Activated naive CD8-positive, alpha-beta T cell treated with anti-CD3 and anti-CD28 coated beads, Interleukin-2, amount 50 U/mL, for 16 hours (primary cell): ENCODE measurements at regions not wholly inside any gene's neighbourhood (a gene's known extent, or its start where the extent isn't known, plus 50 kb on each side); places are given as distances from the start of the nearest gene placed in this dataset.
"Not testable (repeated sequence)": the region's sequence is repeated elsewhere in the genome, so short reads cannot be mapped to it uniquely, and the experiment has no call there.

Experiments
- DNase-seq: peaks from one replicate; pipeline ENCODE4 v3.0.0-alpha.2; 2020; ENCODE audit warnings: low read depth, low spot score

GRCh38 chr2:193222454-193222853 lies 1027.7 kb upstream of the TMEFF2 start:
- no peak for DNase-seq

GRCh38 chr2:193219413-193219812 lies 1024.7 kb upstream of the TMEFF2 start:
- DNase-seq = no peak

GRCh38 chr2:193201583-193201982 lies 1006.9 kb upstream of the TMEFF2 start:
- DNase-seq = no peak

GRCh38 chr2:193199322-193199721 lies 1004.6 kb upstream of the TMEFF2 start:
- no peak for DNase-seq

- DNase-seq = no peak
Measured at GRCh38 chr2:193187816-193188215, 993.1 kb upstream of the TMEFF2 start.

GRCh38 chr2:193170981-193171380 lies 976.2 kb upstream of the TMEFF2 start:
- not testable (repeated sequence) for DNase-seq

- no peak for DNase-seq
Measured at GRCh38 chr2:193156480-193156879, 961.7 kb upstream of the TMEFF2 start.

GRCh38 chr2:193154076-193154475 lies 959.3 kb upstream of the TMEFF2 start:
- no peak for DNase-seq

- DNase-seq = no peak
Measured at GRCh38 chr2:193153576-193153975, 958.8 kb upstream of the TMEFF2 start.

- DNase-seq = not testable (repeated sequence)
Measured at GRCh38 chr2:193142467-193142866, 947.7 kb upstream of the TMEFF2 start.

- DNase-seq = no peak
Measured at GRCh38 chr2:193141998-193142397, 947.3 kb upstream of the TMEFF2 start.

GRCh38 chr2:193140895-193141294 lies 946.2 kb upstream of the TMEFF2 start:
- not testable (repeated sequence) for DNase-seq

- no peak for DNase-seq
Measured at GRCh38 chr2:193124815-193125214, 930.1 kb upstream of the TMEFF2 start.

- DNase-seq = no peak
Measured at GRCh38 chr2:193114827-193115226, 920.1 kb upstream of the TMEFF2 start.

GRCh38 chr2:193112986-193113385 lies 918.3 kb upstream of the TMEFF2 start:
- DNase-seq = no peak

- DNase-seq = no peak
Measured at GRCh38 chr2:193103064-193103463, 908.3 kb upstream of the TMEFF2 start.

- no peak for DNase-seq
Measured at GRCh38 chr2:193101591-193101990, 906.9 kb upstream of the TMEFF2 start.

- DNase-seq = no peak
Measured at GRCh38 chr2:193088026-193088425, 893.3 kb upstream of the TMEFF2 start.

GRCh38 chr2:193076995-193077394 lies 882.3 kb upstream of the TMEFF2 start:
- no peak for DNase-seq

- no peak for DNase-seq
Measured at GRCh38 chr2:193074933-193075332, 880.2 kb upstream of the TMEFF2 start.

- no peak for DNase-seq
Measured at GRCh38 chr2:193072647-193073046, 877.9 kb upstream of the TMEFF2 start.

- not testable (repeated sequence) for DNase-seq
Measured at GRCh38 chr2:193025556-193025955, 830.8 kb upstream of the TMEFF2 start.

GRCh38 chr2:193024791-193025190 lies 830.1 kb upstream of the TMEFF2 start:
- DNase-seq = no peak

- no peak for DNase-seq
Measured at GRCh38 chr2:193011870-193012269, 817.1 kb upstream of the TMEFF2 start.

GRCh38 chr2:192993059-192993458 lies 798.3 kb upstream of the TMEFF2 start:
- no peak for DNase-seq
